ENCODE measurements at regions not wholly inside any gene's neighbourhood (a gene's known extent, or its start where the extent isn't known, plus 50 kb on each side); places are given as distances from the start of the nearest gene placed in this dataset.
A peak's percentile ranks its signal among the peaks of the same experiment; 100 is the strongest.

DNA sequence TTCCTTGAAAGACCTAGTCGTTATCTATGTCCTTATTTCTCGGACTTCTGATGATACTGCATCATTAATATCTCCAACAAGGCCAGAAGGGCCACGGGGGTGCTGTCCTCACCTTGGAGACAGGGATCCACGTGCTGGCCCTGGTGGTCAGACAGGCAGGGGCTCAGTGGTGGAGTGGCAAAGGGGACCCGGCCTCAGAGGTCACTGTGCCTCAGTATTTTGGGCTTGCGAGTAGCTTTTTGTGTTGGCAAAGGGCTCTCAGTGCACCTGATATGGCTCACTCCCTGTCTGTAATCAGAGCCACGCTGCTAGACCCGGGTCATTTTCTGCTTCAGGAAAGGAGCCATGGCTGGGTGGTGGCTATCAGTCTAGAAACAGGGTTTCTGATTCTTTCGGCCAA is 135.1 kb downstream of the GADD45G start:
- no peaks in the 10 kb centered on the region for H3K9me3 Mint-ChIP-seq
- H3K27me3 Mint-ChIP-seq = no peaks in the 10 kb centered on the region
- peaks cover 61% of the 10 kb centered on the region for H3K4me1 Mint-ChIP-seq
- H3K36me3 Mint-ChIP-seq = no peaks in the 10 kb centered on the region
- no peak overlapping the region for H3K27ac Mint-ChIP-seq
- H3K4me3 Mint-ChIP-seq = no peak overlapping the region

DNA sequence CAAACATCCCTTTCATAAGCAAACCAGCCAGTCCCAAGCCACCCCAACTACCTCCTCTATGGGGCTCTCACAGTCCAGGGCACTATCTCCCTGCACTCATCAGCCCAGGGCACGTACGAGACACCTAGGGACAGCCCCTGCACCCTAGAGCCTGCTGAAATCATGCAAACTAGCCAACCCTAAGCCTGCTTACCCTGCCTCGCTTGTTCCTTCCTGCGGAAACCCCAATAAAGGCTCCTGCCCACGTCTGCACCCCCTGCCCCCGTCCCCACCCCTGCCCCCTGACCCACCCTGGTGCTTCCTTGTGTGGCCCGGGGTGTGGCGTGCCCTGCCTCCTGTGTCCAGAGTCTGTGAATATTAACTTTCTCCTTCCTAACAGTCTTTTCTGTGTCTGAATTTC is 135.9 kb downstream of the GADD45G start:
- H3K4me1 Mint-ChIP-seq = peaks cover 66% of the 10 kb centered on the region
- H3K4me3 Mint-ChIP-seq = peak overlapping the region; percentile 45
- no peak overlapping the region for H3K27ac Mint-ChIP-seq
- H3K9me3 Mint-ChIP-seq = no peaks in the 10 kb centered on the region
- no peaks in the 10 kb centered on the region for H3K27me3 Mint-ChIP-seq
- H3K36me3 Mint-ChIP-seq = no peaks in the 10 kb centered on the region

DNA sequence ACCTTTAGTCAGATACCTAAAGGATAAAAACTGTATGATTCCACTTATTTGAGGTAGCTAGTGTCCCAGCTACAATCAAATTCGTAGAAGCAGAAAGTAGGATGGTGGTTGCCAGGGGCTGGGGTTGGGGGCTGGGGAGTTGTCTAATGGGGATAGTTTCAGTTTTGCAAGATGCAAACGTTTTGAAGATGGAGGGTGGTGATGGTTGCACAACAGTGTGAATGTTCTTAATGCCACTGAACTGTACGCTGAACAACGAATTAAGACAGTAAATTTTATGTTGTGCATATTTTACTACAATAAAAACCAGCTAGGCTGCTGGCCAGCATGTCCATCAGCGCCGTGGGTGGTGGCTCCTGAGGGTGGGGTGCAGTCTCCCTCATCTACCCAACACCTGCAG is 137.8 kb downstream of the GADD45G start:
- Mint-ChIP-seq H3K36me3 (no peaks in the 10 kb centered on the region), H3K27ac (no peak overlapping the region), H3K4me1 (peaks cover 82% of the 10 kb centered on the region), H3K27me3 (no peaks in the 10 kb centered on the region), H3K9me3 (no peaks in the 10 kb centered on the region), H3K4me3 (peak overlapping the region; percentile 30)

DNA sequence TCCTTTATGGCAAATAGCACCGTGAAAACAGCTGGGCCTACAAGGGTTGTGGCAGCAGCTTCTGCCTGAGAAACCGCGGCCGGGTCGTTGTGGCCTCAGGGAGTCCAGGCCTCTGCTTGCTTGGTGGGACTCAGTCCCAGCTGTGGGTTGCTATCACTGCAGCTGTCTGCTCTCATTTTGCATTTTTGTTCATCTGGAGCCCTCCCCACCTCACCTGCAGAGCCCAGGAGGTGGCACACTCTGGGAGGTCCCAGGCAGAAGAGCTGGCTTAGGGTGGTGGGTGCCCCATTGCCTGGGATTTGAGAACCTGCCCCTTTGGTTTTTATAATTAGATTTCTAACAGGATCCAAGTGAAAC is 138.4 kb downstream of the GADD45G start:
- Mint-ChIP-seq H3K27ac (peak overlapping the region; percentile 60), H3K4me3 (peak overlapping the region; percentile 68), H3K27me3 (no peaks in the 10 kb centered on the region), H3K9me3 (no peaks in the 10 kb centered on the region), H3K4me1 (peaks cover 87% of the 10 kb centered on the region), H3K36me3 (no peaks in the 10 kb centered on the region)

DNA sequence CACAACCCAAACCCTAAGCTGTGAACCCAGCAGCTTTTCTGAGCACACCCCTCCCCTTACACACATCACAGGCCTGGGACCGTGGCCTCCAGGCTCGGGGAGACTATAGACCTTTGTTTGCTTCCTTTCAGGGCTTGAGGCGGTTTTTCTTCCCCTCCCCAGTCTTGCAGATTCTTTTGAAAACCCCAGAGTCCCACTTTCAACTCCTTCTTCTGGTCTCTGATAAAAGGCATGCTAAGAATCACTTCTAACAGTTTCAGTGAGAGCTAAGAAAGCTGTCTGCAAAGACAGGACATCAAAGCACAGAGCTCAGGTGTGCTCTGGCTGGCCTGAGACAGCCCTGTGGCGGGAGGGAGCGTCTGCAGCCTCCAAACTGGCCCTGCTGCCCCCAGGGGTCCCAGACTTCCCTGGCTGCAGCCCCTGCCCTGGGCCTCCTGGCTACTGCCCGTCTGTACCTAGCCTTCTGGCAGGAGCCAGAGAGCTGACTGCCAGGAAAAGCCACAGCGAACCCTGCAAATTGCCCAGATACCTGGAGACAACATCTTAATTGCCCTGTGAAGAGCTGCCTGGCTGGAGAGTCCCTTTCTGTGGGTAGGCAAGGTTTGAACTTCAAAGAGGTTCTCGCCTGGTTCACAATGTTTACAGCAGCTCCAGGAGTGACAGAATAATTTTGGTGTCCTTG is 138.9 kb downstream of the GADD45G start:
- Mint-ChIP-seq H3K4me3 (peak overlapping the region; percentile 68), H3K27ac (peak overlapping the region; percentile 60), H3K36me3 (no peaks in the 10 kb centered on the region), H3K4me1 (peaks cover 88% of the 10 kb centered on the region), H3K9me3 (no peaks in the 10 kb centered on the region), H3K27me3 (no peaks in the 10 kb centered on the region)

DNA sequence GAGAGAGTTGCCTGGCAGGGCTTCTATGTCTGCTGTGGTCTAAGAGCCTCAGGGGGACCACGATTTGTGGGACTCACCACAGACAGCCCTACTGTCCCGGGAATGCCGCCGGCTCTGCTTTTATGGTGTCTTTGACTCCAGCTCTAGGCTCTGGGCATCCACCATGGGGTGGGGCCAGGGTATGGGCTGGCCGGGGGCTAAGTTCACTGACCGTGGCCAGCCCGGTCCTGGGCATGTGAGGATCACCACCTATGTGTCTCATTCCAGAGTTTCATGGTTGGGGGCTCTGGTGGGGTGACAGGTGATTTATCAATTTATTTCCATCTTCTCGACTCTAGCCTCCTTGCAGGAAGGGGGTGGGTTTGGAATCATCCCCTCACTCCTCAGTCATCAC is 139.4 kb downstream of the GADD45G start:
- Mint-ChIP-seq H3K4me1 (peaks cover 86% of the 10 kb centered on the region), H3K36me3 (no peaks in the 10 kb centered on the region), H3K27me3 (no peaks in the 10 kb centered on the region), H3K9me3 (no peaks in the 10 kb centered on the region), H3K4me3 (peak overlapping the region; percentile 34), H3K27ac (peak overlapping the region; percentile 55)

DNA sequence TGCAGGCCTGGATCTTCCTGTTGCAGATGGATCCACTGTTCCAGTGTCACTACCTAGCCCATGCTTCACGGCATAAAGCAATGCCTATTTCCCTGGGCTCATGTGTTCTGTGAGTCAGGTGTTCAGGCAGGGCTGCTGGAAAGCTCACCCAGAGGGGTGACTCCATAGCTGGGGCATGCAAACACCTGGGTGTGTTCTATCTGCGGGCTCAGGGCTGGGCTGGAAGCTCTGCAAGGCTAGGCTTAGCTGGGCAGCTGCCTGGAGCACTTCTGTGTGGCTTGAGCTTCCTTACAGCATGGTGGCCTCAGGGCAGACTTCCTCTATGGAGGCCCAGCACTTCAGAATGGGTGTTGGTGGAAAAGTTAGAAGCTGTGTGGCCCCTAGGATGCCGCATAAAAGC is 139.9 kb downstream of the GADD45G start:
- Mint-ChIP-seq H3K4me1 (peaks cover 85% of the 10 kb centered on the region), H3K36me3 (no peaks in the 10 kb centered on the region), H3K27me3 (no peaks in the 10 kb centered on the region), H3K9me3 (no peaks in the 10 kb centered on the region), H3K4me3 (peak overlapping the region; percentile 34), H3K27ac (no peak overlapping the region)

DNA sequence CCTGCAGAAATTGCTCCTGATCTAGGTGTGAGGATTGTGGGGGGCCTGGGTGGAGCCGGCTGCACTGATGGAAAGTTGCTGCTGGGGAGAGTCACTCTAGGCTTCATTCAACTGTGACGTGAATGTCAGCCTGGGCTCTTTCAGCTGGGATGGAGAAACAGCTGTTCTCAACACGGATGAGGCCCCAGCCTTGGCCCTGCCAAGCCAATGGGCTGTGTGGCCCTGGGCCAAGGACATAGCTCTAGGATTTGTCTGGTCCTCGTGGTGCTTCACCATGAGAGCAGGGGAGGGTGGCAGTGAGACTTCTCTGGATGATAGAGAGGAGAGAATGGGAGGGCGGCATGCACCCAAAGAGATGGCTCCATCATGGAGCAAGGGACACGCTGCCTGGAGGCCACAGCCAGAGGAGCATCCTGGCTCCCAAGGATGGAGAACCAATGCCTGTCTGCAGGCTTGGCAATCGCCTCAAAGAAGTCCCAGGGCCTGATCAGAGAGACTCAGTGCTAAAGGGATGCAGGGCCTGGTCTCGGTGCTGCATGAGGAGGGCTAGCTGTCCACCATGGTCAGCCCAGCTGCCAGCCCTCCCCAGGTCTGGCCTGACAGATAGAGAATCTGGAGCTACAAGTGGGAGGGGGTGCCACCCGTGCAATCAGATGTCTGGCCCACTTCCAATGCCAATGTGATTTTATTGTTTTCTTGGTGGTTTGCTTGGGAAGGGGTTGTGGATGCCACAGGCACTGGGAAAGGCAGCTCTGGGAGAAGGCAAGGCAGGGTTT is 141.0 kb downstream of the GADD45G start:
- Mint-ChIP-seq H3K36me3 (no peaks in the 10 kb centered on the region), H3K27ac (no peak overlapping the region), H3K4me3 (no peak overlapping the region), H3K4me1 (peaks cover 74% of the 10 kb centered on the region), H3K27me3 (no peaks in the 10 kb centered on the region), H3K9me3 (no peaks in the 10 kb centered on the region)

DNA sequence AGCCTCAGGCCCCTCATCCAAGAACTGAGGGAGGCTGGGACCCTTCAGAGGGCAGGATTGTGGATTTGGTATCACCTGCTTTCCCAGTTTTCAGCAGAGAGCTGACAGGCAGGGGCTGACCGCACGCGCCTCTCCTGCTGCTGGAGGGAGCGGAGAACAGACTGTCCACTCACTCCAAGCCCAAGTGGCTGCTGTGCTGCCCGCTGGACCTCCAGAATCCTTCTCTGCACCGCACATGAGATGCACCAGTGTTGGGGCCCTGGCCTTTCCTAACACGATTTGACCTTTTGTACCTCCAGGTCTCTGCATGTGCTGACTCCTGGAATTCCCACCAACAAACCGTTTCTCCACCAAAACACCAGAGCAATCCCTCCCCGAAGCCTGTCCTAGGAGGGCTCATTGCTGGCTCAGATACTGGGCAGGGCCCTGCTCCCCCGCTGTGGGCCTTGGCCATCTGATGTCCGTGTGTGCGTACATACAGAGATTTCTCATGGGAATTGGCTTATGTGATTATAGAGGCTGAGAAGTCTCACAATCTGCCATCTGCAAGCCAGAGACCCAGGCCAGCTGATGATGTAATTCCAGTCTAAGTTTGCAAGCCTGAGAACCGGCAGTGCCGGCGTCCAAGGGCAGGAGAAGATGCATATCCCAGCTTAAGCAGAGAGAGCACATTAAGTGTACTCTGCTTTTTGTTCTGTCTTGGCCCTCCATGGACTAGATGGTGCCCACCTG is 141.7 kb downstream of the GADD45G start:
- no peak overlapping the region for H3K27ac Mint-ChIP-seq
- H3K4me1 Mint-ChIP-seq = peaks cover 67% of the 10 kb centered on the region
- H3K4me3 Mint-ChIP-seq = no peak overlapping the region
- H3K9me3 Mint-ChIP-seq = no peaks in the 10 kb centered on the region
- H3K36me3 Mint-ChIP-seq = no peaks in the 10 kb centered on the region
- H3K27me3 Mint-ChIP-seq = no peaks in the 10 kb centered on the region

DNA sequence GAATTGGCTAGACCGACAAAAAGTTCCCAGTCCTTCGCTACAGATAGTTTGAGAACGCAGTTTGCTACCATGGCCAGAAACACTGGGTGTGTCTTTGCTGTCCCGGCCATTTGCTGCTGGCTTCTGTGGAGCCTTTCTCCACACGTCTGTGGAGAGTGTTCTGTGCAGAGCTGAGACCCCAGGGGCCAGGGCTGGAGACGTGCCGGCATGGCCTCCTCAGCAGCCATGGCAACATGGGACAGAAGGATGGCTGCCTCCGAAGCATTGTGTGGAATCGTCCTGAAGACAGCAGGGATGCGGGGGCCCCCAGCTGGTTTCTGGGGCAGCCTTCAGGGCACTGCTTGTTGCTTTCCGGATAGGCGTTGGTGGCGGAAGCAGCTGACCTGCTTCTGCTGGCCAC is 142.8 kb downstream of the GADD45G start:
- H3K27ac Mint-ChIP-seq = no peak overlapping the region
- no peaks in the 10 kb centered on the region for H3K27me3 Mint-ChIP-seq
- no peaks in the 10 kb centered on the region for H3K36me3 Mint-ChIP-seq
- peaks cover 59% of the 10 kb centered on the region for H3K4me1 Mint-ChIP-seq
- no peaks in the 10 kb centered on the region for H3K9me3 Mint-ChIP-seq
- H3K4me3 Mint-ChIP-seq = peak overlapping the region; percentile 36

DNA sequence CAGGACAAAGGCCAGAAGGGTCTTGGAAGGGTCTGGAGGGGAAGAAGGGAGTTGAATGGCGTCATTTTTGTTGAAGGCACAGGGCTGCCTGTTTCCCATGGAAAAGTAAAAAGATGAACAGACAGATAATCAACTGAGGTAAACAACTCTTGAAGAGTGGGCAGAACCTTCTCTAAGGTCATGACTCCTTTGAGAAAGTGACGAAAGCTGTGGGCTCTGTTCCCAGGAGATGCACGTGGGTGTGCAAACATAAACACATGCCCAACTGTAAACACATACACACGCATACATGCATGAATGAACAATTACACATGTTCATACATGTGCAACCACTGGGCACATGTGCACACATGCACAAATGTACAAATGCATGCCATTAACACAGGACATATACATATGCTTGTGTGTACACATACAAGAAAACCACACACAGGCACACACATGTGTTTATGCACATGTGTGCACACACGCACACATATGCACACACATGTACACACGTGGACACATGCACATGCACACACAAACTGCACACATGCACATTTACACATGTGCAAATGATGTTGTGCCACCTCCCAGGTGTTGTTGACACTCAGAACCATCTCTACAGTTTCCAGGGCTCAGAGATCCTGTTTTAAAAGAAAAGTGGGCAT is 143.3 kb downstream of the GADD45G start:
- H3K4me3 Mint-ChIP-seq = peak overlapping the region; percentile 36
- no peaks in the 10 kb centered on the region for H3K9me3 Mint-ChIP-seq
- H3K4me1 Mint-ChIP-seq = peaks cover 54% of the 10 kb centered on the region
- H3K27ac Mint-ChIP-seq = no peak overlapping the region
- H3K36me3 Mint-ChIP-seq = no peaks in the 10 kb centered on the region
- no peaks in the 10 kb centered on the region for H3K27me3 Mint-ChIP-seq

DNA sequence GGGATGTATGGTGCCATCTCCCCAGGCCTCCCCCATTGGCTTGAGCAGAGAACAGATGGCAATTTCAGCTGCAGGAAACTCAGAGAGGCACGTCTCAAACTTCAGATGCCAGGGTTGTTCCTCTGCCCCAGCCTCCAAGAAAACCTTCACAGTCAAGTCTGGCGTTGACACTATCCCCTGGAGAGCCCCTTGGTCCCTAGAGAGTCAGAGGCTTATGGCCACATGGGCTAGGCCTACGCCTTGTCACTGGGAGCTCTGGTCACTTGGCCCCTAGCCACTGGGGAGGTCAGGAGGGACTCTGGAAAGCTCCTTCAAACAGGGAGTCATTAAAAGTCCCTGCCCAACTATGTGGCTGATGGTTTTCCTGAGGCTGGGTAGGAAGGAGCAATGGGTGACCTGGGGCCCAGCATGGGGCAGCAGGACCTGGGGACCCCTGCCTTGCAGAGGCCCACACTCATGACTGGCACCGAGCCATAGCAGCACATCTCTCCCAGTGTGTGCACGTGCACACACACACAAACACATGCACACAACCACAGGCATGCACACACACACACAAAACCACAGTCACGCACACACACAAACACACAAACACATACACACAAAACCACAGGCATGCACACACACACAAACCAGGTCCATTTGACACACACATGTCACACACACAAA is 144.2 kb downstream of the GADD45G start:
- Mint-ChIP-seq H3K27ac (no peak overlapping the region), H3K4me3 (no peak overlapping the region), H3K36me3 (no peaks in the 10 kb centered on the region), H3K9me3 (no peaks in the 10 kb centered on the region), H3K4me1 (peaks cover 46% of the 10 kb centered on the region), H3K27me3 (no peaks in the 10 kb centered on the region)

DNA sequence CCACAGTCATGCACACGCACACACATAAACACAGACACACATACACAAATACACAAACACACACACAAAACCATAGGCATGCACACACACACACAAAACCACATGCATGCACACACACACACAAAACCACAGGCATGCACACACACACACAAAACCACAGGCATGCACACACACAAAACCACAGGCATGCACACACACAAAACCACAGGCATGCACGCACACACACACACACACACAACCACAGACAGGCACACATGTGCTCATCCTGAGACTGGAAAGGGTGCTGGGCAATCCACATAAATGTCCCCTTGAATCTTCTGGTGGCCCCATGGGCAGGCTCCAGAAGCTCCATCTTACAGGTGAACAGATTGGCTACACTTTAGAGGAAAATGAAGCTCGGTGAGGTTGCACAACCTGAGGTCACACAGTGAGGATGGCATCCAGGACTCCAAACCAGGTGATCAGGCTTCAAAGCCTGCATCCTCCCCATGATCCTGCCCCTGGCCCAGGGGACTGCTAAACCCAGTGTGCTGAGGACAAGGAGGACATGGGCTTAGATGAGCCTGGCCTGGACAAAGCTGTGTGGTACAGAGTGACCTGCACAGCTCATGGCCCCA is 144.8 kb downstream of the GADD45G start:
- Mint-ChIP-seq H3K4me1 (peaks cover 41% of the 10 kb centered on the region), H3K27ac (no peak overlapping the region), H3K9me3 (no peaks in the 10 kb centered on the region), H3K27me3 (no peaks in the 10 kb centered on the region), H3K4me3 (no peak overlapping the region), H3K36me3 (no peaks in the 10 kb centered on the region)

DNA sequence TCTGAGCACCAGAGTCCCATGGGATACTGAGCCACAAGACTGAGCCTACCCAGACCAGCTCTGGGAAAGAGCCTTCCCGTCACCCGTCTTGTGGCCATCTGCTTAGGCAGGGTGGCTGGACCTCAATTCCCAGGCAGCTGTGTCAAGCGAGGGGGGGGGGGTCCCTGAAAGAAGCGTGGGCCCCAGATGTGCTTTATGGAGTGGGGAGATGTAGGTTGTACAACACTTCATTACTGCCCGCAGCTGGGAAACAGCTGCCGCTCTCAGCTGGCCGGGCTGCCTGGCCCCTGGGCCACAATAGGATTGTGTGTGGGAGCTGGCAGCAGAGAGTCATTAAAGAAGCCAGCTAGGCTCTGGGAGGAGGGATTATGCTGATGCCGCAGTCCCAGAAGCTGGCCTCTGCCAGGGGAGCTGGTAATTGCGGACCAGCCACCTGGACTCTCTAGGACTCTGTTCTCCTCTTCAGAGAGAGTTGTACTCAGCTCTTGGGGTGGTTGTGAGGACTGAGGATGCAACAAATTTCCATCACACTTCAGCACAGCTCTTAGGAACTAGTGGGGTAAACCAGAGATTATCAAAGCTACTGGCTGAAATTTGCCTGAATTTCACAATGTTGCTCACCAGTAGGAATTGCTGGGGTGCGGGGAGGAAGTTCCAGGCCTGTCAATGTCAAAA is 145.4 kb downstream of the GADD45G start:
- Mint-ChIP-seq H3K4me3 (no peak overlapping the region), H3K27ac (no peak overlapping the region), H3K36me3 (no peaks in the 10 kb centered on the region), H3K27me3 (no peaks in the 10 kb centered on the region), H3K4me1 (peaks cover 38% of the 10 kb centered on the region), H3K9me3 (no peaks in the 10 kb centered on the region)

All from activated naive CD4-positive, alpha-beta T cell treated with anti-CD3 and anti-CD28 coated beads, Interleukin-2, amount 50 U/mL, for 24 hours (primary cell).